Adrenal gland (tissue), 5 donors: ENCODE measurements at regions not wholly inside any gene's neighbourhood (a gene's known extent, or its start where the extent isn't known, plus 50 kb on each side); places are given as distances from the start of the nearest gene placed in this dataset.

Source experiments
- POLR2A ChIP-seq, 2 donors: fragments of 450-650 bp; IDR thresholded peaks; one replicate each; pipeline ENCODE4 v1.6.1; 2017; ENCODE audit warnings: antibody characterized with exemption in 2 of 2, mild to moderate bottlenecking in 2 of 2, moderate library complexity in 1 of 2
- TF ChIP-seq, protein P1 (sequence below), 6 experiments: fragments of 450-650 bp in 4 of 6; fragments of 200-600 bp in 2 of 6; sonication (generic) in 1 of 6; IDR thresholded peaks; 1 replicate in 5 of 6; 2 replicates in 1 of 6; pipeline versions ENCODE4 v1.5.1 to v1.8.0; 2016 to 2021; ENCODE audit warnings: antibody characterized with exemption in 6 of 6, mild to moderate bottlenecking in 2 of 6, moderate library complexity in 1 of 6
- donor health status: DM: no; HTN: no; CAD: no.

DNA sequence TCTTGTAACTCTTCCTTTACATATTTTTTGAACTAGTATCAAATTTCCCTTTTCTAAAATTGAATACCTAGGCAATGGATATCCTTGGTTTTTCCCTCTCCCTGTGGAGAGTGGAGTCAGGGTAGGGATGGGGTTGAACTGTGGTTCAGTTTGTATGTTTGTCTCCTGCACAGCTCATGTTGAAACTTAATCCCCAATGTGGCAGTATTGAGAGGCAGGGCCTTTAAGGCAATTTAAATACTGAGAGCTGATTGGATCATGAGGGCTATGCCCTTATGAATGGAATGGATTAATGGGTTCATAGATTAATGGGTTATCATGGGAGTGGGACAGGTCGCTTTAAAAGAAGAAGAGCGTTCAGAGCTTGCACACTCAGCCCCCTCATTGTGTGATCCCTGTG, 127.2 kb upstream of the RGS6 start:
- TF ChIP-seq, protein P1, sequence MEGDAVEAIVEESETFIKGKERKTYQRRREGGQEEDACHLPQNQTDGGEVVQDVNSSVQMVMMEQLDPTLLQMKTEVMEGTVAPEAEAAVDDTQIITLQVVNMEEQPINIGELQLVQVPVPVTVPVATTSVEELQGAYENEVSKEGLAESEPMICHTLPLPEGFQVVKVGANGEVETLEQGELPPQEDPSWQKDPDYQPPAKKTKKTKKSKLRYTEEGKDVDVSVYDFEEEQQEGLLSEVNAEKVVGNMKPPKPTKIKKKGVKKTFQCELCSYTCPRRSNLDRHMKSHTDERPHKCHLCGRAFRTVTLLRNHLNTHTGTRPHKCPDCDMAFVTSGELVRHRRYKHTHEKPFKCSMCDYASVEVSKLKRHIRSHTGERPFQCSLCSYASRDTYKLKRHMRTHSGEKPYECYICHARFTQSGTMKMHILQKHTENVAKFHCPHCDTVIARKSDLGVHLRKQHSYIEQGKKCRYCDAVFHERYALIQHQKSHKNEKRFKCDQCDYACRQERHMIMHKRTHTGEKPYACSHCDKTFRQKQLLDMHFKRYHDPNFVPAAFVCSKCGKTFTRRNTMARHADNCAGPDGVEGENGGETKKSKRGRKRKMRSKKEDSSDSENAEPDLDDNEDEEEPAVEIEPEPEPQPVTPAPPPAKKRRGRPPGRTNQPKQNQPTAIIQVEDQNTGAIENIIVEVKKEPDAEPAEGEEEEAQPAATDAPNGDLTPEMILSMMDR (IDR thresholded peaks at IDR 0.05): no peak
- TF ChIP-seq POLR2A (IDR thresholded peaks at IDR 0.05): no peak
